ENCODE measurements at regions not wholly inside any gene's neighbourhood (a gene's known extent, or its start where the extent isn't known, plus 50 kb on each side); places are given as distances from the start of the nearest gene placed in this dataset.

DNA sequence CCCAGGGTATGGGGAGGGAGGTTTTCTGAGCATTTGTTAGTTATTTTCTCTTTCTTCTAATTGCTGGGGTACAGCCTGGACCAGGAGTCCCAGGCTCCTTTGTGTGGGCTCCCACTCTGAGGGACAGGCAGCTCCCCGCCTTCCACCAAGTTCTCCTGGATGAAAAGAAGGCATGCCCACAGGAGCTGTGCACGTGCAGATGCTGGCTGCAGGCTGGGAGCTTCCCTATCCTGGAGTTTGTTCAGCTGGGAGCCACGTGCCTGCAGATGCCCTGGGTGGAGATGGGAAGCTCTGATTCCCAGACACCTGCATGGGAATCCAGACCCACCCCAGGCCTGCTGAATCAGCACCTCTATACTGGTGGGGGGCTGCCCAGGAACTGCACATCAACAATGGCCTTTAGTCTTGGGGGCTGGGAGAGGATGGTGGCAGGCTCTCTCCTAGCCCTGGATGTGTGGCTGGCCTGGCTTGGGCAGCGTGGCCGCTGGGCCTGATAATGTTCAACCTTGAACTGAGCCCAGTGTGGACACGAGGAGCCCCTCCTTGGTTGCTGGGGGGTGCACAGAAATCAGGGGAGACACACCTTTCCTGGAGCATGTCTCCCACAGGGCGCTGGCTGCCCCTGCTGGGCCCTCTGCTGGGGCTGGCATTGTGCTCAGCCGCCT lies 233.6 kb upstream of the HS6ST1 start:
- Histone ChIP-seq H3K4me2 (ENCODE audit: insufficient read depth, low read length) (no peak overlapping the region), H3K27ac (ENCODE audit: low read depth, low read length) (no peak overlapping the region), H2AFZ (ENCODE audit: low read length) (no peak overlapping the region), H3K4me1 (ENCODE audit: insufficient read depth, low read length) (no peaks in the 10 kb centered on the region), H3K36me3 (ENCODE audit: insufficient read depth, low read length) (no peaks in the 10 kb centered on the region), H3K27me3 (ENCODE audit: insufficient read depth, low read length) (no peaks in the 10 kb centered on the region), H3K9me3 (ENCODE audit: low read depth, low read length) (no peaks in the 10 kb centered on the region), H4K20me1 (ENCODE audit: insufficient read depth, low read length) (no peaks in the 10 kb centered on the region), H3K79me2 (ENCODE audit: insufficient read depth, low read length) (no peaks in the 10 kb centered on the region), H3K4me3 (ENCODE audit: insufficient read depth, low read length) (no peak overlapping the region)
- DNase-seq (ENCODE audit: insufficient read length, low spot score, missing footprints): no peak
- TF ChIP-seq CTCF (IDR thresholded peaks at IDR 0.05; ENCODE audit: extremely low read depth, low read depth, low read length): no peak

DNA sequence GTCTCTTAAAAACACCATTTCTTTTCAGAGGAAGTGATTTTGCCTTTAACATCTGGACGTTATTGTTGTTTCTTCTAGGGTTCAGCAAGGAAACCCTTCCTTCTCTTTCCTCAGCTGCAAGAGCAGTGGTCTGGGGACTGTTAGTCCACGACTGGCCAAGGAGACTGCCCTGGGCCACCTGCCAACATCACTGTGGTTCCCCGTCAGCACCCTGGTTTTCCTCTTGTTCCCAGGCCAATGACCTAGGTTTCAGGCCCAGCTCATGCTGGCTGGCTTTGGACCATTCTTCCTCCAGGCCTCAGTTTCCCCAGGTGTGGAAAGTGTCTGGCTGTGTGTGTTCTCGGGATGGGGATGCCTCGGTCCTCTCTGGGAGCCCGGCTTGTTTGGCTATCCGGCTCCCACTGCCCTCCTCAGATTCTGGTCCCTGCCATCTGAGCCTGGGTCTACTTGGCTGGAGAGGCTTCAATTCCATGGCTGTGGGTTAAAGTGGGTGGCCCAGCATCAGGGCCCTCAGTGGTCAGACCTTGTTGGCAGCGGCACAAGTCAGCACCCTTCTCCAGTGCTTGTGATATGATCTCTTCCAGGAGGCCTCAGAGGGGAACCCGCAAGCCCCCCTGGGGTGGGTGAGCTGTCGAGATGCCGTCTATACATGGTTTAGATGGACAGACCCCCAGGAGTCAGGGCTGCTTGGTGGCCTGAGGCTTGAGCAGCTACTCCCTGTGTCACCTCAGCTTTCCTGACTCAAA lies 234.3 kb upstream of the HS6ST1 start:
- Histone ChIP-seq H3K4me2 (ENCODE audit: insufficient read depth, low read length) (no peak overlapping the region), H3K27ac (ENCODE audit: low read depth, low read length) (no peak overlapping the region), H4K20me1 (ENCODE audit: insufficient read depth, low read length) (no peaks in the 10 kb centered on the region), H3K79me2 (ENCODE audit: insufficient read depth, low read length) (no peaks in the 10 kb centered on the region), H3K27me3 (ENCODE audit: insufficient read depth, low read length) (no peaks in the 10 kb centered on the region), H3K9me3 (ENCODE audit: low read depth, low read length) (no peaks in the 10 kb centered on the region), H3K4me3 (ENCODE audit: insufficient read depth, low read length) (no peak overlapping the region), H2AFZ (ENCODE audit: low read length) (no peak overlapping the region), H3K4me1 (ENCODE audit: insufficient read depth, low read length) (no peaks in the 10 kb centered on the region), H3K36me3 (ENCODE audit: insufficient read depth, low read length) (no peaks in the 10 kb centered on the region)
- TF ChIP-seq CTCF (IDR thresholded peaks at IDR 0.05; ENCODE audit: extremely low read depth, low read depth, low read length): no peak
- no peak for DNase-seq (ENCODE audit: insufficient read length, low spot score, missing footprints)

DNA sequence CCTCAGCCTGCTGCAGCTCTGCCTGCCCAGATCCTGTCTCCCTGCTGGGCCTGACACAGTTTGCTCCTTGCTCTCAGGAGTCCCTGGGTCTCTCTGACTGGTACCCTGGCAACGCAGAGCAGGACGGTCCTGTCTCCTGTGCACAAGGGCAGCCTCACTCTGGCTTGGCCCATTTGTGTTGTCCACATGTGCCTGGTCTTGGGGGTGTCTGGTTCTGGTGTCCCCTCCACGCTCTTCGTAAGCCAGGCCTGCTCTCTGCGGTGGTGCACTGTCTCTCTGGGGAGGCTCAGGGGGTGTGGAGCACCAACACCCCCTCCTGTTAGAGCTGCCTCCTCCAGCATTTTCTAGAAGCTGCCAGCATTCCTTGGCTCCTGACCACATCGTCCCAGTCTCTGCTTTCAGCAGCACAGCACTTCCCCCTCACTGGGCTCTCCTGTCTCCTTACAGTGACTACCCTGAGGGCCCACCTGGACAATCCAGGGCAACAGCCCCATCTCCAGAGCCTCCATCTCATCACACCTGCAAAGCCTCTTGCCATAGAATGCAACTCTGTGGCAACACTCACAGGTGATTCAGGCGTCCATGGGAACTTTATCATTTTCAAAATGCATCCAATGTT lies 235.6 kb upstream of the HS6ST1 start:
- H3K79me2 ChIP-seq (ENCODE audit: insufficient read depth, low read length): no peaks in the 10 kb centered on the region
- H3K36me3 ChIP-seq (ENCODE audit: insufficient read depth, low read length): no peaks in the 10 kb centered on the region
- no peaks in the 10 kb centered on the region for H4K20me1 ChIP-seq (ENCODE audit: insufficient read depth, low read length)
- no peak for TF ChIP-seq CTCF (IDR thresholded peaks at IDR 0.05; ENCODE audit: extremely low read depth, low read depth, low read length)
- H2AFZ ChIP-seq (ENCODE audit: low read length): no peak overlapping the region
- no peak for DNase-seq (ENCODE audit: insufficient read length, low spot score, missing footprints)
- no peaks in the 10 kb centered on the region for H3K4me1 ChIP-seq (ENCODE audit: insufficient read depth, low read length)
- H3K4me2 ChIP-seq (ENCODE audit: insufficient read depth, low read length): no peak overlapping the region
- no peak overlapping the region for H3K4me3 ChIP-seq (ENCODE audit: insufficient read depth, low read length)
- no peaks in the 10 kb centered on the region for H3K27me3 ChIP-seq (ENCODE audit: insufficient read depth, low read length)
- H3K27ac ChIP-seq (ENCODE audit: low read depth, low read length): no peak overlapping the region
- H3K9me3 ChIP-seq (ENCODE audit: low read depth, low read length): no peaks in the 10 kb centered on the region

GRCh38 chr2:128555433-128555832 lies 236.8 kb upstream of the HS6ST1 start:
- DNase-seq (ENCODE audit: insufficient read length, low spot score, missing footprints): no peak
- no peak overlapping the region for H3K4me2 ChIP-seq (ENCODE audit: insufficient read depth, low read length)
- TF ChIP-seq CTCF (IDR thresholded peaks at IDR 0.05; ENCODE audit: extremely low read depth, low read depth, low read length): no peak
- H3K4me3 ChIP-seq (ENCODE audit: insufficient read depth, low read length): no peak overlapping the region
- H3K27ac ChIP-seq (ENCODE audit: low read depth, low read length): no peak overlapping the region
- H3K79me2 ChIP-seq (ENCODE audit: insufficient read depth, low read length): no peaks in the 10 kb centered on the region
- no peak overlapping the region for H2AFZ ChIP-seq (ENCODE audit: low read length)
- no peaks in the 10 kb centered on the region for H3K36me3 ChIP-seq (ENCODE audit: insufficient read depth, low read length)
- no peaks in the 10 kb centered on the region for H3K4me1 ChIP-seq (ENCODE audit: insufficient read depth, low read length)
- H3K27me3 ChIP-seq (ENCODE audit: insufficient read depth, low read length): no peaks in the 10 kb centered on the region
- no peaks in the 10 kb centered on the region for H4K20me1 ChIP-seq (ENCODE audit: insufficient read depth, low read length)
- no peaks in the 10 kb centered on the region for H3K9me3 ChIP-seq (ENCODE audit: low read depth, low read length)
